ENCODE measurements at regions not wholly inside any gene's neighbourhood (a gene's known extent, or its start where the extent isn't known, plus 50 kb on each side); places are given as distances from the start of the nearest gene placed in this dataset.

DNA sequence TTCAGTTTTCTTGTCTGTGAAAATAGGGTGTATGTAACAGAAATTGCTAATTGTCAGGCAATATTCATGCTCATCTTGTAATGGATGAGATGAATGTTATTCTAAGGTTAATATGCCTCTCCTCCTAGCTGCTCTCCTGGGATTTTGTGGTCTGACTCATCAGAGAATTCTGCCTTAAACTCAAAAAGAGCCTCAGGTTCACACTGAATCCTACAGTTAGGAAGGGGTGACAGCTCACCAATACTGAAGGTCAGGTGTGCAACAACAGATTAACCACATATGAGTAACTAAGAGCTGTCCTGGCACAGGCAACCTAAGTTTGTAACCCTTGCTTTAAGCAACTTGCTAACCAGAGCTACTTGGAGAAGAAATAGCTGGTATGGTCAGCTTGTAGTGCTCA lies 197.7 kb downstream of the SPATA18 start:
- no peak overlapping the region for H3K4me3 ChIP-seq (ENCODE audit: low read depth, low read length)
- ChIA-PET POLR2A (no interaction called here), CTCF (interaction anchor here (2.2 kb wide), 1 partner anchor 14 kb away, joined by 7 read pairs; no protein-coding TSS in a partner anchor)
- no peak for TF ChIP-seq CTCF (IDR thresholded peaks at IDR 0.05; ENCODE audit: insufficient read depth, low read length, missing control alignments)
- DNase-seq (ENCODE audit: low read depth, low spot score), result no peak

DNA sequence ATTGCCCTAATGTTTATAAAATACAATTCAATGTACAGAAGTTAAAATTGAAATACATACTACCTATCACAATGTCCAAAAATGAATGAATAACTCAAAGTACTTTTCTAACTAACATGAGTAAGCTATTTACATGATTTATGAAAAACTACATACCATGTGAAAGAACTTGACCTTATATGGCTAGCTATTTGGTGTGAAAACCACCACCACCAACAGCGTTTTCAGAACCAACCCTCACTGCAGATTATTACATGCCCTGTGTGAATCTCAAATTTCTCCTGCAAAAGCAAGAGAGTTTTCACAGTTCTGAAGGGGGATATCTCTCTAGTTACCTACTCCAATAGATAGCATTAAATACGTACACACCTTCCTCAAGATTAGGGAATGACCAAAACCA lies 198.5 kb downstream of the SPATA18 start:
- H3K4me3 ChIP-seq (ENCODE audit: low read depth, low read length), result no peak overlapping the region
- ChIA-PET POLR2A (no interaction called here), CTCF (interaction anchor here (2.2 kb wide), 1 partner anchor 15 kb away, joined by 7 read pairs; no protein-coding TSS in a partner anchor)
- no peak for DNase-seq (ENCODE audit: low read depth, low spot score)
- no peak for TF ChIP-seq CTCF (IDR thresholded peaks at IDR 0.05; ENCODE audit: insufficient read depth, low read length, missing control alignments)

DNA sequence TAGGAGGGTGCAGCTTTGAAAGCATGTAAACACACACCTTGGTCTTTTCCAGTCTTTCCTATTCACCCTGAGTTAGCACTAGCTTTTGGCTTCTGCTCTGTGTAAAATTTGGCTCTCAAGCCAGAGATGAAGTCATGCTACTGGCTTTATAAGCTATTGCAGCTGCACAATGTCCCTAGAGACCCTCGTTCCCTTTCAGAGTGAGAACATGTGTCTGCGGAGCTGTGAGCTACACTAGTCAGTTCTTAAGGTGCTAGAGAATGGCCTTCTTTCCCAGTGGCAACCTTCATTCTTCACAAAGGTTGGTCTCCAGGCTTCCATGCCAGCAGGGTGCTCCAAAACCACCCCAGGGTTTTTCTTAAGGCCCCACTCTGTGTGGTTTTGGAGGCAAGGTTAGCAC lies 199.1 kb downstream of the SPATA18 start:
- no peak for TF ChIP-seq CTCF (IDR thresholded peaks at IDR 0.05; ENCODE audit: insufficient read depth, low read length, missing control alignments)
- POLR2A ChIA-PET, result no interaction called here
- CTCF ChIA-PET, result no interaction called here
- H3K4me3 ChIP-seq (ENCODE audit: low read depth, low read length), result no peak overlapping the region
- DNase-seq (ENCODE audit: low read depth, low spot score), result no peak

DNA sequence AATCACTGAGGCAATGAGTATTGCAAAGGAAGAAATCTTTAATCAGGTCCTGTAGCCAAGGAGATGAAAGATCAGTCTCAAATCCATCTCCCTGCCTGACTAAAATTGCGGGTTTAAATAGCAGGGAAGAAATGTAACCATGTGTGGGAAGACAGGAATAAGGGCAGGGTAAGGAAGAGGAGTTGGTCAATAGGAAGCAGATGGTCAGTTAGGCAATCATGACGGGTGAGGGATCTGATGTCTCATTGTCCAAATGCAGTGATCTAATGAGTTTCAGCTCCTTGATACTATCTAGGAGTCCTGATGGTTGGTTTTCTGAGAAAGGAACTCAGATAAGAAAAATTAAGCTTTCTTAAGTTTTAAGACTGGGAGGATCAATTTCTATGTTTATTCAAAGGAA lies 200.8 kb downstream of the SPATA18 start:
- no peak for DNase-seq (ENCODE audit: low read depth, low spot score)
- CTCF ChIA-PET, result no interaction called here
- no peak for TF ChIP-seq CTCF (IDR thresholded peaks at IDR 0.05; ENCODE audit: insufficient read depth, low read length, missing control alignments)
- no peak overlapping the region for H3K4me3 ChIP-seq (ENCODE audit: low read depth, low read length)
- POLR2A ChIA-PET, result no interaction called here

GRCh38 chr4:52253025-52253424 lies 201.9 kb downstream of the SPATA18 start:
- H3K4me3 ChIP-seq (ENCODE audit: low read depth, low read length), result no peak overlapping the region
- no peak for TF ChIP-seq CTCF (IDR thresholded peaks at IDR 0.05; ENCODE audit: insufficient read depth, low read length, missing control alignments)
- ChIA-PET POLR2A (no interaction called here), CTCF (no interaction called here)
- DNase-seq (ENCODE audit: low read depth, low spot score), result no peak

- ChIA-PET POLR2A (no interaction called here), CTCF (no interaction called here)
- no peak overlapping the region for H3K4me3 ChIP-seq (ENCODE audit: low read depth, low read length)
- TF ChIP-seq CTCF (IDR thresholded peaks at IDR 0.05; ENCODE audit: insufficient read depth, low read length, missing control alignments), result no peak
- no peak for DNase-seq (ENCODE audit: low read depth, low spot score)
Measured at GRCh38 chr4:52256522-52256921, 205.4 kb downstream of the SPATA18 start.
